Left colon (tissue), 2 donors: ENCODE measurements at regions not wholly inside any gene's neighbourhood (a gene's known extent, or its start where the extent isn't known, plus 50 kb on each side); places are given as distances from the start of the nearest gene placed in this dataset.
"Not testable (repeated sequence)": the region's sequence is repeated elsewhere in the genome, so short reads cannot be mapped to it uniquely, and the experiment has no call there.

Experiments used
- ATAC-seq: fragments of 200-7000 bp; cut with Tn5 transposase; one replicate; pipeline ENCODE4 v1.9.1; 2020; ENCODE audit warnings: mild to moderate bottlenecking, moderate library complexity
- DNase-seq, 2 donors: peaks; one replicate each; pipeline ENCODE4 v3.0.0-alpha.2; 2020
- intact Hi-C, 2 donors: fragments of 100-400 bp; cut with DNase I in 1 of 2; cut with micrococcal nuclease in 1 of 2; formaldehyde crosslinking; loops; one replicate each; pipeline versions ENCODE4 v1.11.2 to v1.14.0; 2022; cut with DNase I, micrococcal nuclease
- donor health status: DM: no; HTN: no; CAD: no.
- donor health status: DM: yes; HTN: yes; CAD: no.

DNA sequence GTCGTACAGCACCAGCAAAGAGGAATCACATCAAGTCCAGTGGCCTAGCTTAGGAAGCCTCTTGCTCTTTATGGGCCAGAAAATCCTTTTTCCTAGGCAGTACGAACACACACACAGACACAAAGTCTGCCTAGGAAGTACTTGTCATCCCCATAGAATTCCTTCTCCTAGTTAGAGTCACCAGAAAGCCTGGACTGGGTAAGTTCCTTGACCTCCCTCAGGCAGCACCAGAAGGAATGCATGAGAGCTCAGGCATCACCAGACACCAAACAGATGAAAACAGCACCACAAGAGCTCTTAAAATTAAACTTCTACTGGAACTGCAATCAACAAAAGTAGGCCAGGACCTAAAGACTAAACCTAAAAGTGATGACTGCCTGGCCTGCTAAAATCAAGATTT, 192.9 kb upstream of the CCDC54 start:
- intact Hi-C loops = no loop called here
- DNase-seq = no peak
- no peak for ATAC-seq

DNA sequence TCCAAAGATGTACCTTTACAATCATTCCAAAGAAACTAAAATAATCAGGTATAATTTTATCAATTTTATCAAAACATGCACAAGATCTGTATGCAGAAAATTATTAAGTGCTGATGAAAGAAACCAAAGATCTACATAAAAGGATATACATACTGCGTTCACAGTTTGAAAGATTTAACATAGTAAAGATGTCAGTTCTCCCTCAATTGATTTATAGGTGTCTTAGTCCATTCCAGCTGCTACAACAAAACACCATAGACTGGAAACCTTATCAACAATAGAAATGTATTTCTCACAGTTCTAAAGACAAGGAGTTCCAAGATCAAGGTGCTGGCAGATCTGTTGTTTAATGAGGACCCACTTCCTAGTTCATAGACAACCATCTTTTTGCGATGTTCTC, 189.0 kb upstream of the CCDC54 start:
- DNase-seq (no peak), ATAC-seq (no peak)
- intact Hi-C loops = no loop called here

DNA sequence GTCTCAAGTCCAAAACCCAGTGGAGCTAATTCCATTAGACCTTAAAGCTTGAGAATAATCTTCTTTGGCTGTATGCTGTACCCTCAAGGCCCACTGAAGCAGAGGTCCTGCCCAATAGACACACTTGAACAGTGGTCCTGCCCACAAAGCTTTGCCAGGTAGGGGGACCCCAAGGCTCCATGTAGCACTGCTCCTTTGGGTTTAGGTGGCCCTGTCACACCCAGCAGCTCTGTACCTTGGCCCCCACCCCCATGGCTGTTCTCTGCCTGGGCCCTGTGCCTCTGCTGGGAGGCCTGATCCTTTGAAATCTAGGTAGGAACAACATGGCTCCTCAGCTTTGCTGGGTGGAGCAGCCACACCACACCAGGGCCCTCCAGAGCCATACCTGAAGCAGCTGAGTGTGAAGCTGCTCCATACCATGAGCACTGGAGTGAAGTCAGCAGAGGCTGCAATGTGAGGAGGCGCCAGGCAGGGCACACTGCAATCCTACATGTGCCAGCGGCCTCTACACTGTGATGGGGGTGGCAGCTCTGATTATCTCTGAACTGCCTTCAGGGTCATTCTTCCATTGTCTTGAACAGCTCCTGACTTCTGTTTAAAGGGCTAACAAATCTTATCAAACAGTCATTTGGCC, 188.0 kb upstream of the CCDC54 start:
- intact Hi-C loops = no loop called here
- DNase-seq (no peak), ATAC-seq (no peak)

DNA sequence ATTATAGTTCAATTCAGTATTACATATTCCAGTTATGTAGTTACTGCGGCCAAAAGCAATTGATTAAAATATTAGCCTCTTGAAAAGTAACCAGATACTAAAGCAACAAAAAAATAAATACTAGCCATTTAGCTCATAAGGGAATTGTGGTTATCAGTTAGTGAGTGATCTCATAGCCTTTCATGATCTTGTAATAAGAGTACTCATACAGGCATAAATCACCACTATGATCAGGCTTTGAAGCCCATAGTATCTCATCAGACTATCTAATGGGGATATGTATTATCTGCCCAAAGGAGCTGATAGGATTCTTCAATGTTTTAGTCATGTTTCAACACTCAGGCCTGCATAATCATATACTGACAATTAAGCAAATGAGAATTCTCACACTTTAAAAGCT, 184.1 kb upstream of the CCDC54 start:
- no peak for ATAC-seq
- intact Hi-C loops = no loop called here
- DNase-seq = no peak

DNA sequence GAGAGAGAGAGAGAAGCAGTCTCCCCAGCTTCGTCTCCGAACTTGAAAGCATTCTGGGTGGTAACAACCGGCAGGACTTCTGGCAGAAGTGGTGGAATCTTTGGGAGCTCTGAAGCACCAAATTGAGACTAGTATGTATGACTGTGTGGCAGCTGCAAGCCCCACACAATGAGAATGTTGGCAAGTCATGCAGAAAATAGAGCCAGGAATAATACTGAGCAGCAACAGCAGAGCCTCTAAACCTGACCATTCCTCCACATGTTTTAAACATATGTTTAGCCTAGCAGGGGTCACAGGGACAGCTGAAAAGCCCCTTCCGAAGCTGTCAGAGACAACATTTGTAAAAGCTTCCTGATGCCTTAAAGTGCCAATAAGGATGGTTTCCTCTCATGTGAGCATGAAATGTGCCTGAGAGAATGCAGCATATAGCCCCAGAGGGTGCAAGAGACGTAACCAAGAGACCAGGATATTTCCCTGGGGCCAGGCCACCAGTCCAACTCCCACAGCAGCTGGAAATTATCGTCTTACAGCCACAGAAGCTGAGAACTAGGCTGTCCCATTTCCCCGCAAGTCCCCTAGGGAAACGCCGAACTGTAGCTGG, 178.6 kb upstream of the CCDC54 start:
- DNase-seq = no peak
- intact Hi-C loops = no loop called here
- no peak for ATAC-seq

DNA sequence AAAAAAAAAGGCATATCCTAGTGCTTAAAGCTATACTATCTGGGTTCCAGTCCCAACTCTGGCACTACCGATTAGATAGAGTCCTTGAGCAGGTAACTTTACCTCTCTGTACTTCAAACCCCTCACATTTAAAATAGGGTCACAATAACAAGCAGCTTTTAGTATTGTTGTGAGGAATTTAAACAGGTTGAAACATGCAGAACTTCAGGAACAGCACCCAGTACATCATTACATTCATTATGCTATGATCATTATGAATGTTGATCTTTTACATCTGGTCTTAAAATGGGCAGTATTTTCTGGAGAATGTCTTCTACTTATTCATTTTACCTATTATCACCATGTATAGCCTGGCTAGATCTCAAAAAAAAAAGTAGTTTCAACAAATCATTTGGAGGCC, 176.1 kb upstream of the CCDC54 start:
- ATAC-seq = no peak
- no peak for DNase-seq
- intact Hi-C loops = no loop called here

DNA sequence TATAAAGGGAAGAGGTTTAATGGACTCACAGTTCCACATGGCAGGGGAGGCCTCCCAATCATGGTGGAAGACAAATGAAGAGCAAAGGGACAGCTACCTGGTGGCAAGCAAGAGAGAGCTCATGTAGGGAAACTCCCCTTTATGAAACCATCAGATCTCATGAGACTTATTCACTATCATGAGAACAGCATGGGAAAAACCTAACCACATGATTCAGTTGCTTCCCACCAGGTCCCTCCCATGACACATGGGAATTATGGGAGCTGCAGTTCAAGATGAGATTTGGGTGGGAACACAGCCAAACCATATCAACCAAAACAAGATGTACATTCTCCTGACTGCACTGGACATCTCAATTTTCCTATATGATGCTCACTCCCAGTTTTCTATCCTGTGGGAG, 174.4 kb upstream of the CCDC54 start:
- ATAC-seq, intact Hi-C loops, DNase-seq: not testable (repeated sequence)

DNA sequence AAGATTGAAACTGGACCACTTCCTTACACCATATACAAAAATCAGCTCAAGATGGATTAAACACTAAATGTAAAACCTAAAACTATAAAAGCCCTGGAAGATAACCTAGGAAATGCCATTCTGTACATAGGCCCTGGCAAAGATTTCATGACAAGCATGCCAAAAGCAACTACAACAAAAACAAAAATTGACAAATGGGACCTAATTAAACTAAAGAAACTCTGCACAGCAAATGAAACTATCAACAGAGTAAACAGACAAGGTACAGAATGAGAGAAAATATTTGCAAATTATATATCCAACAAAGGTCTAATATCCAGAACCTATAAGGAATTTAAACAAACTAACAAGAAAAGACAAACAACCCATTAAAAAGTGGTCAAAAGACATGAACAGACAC, 173.1 kb upstream of the CCDC54 start:
- intact Hi-C loops = no loop called here
- DNase-seq (no peak), ATAC-seq (no peak)

DNA sequence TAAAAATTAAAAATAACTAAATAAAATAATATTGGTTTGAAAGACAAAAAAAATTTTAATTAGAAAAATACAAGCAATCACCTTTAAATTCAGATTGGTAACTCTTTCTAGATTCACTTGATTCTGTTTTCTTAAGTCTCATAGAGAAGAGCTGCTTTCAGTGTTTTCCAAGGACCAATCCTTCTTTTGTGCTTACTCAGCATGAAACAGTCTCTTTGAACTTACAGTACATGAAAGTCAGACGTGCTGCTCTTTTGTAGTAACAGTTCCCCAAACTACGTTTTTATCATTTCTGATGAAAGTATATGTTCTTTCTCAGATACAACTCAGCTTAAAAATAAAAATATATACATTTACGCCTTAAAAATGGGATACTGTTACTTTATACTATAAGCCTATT, 171.9 kb upstream of the CCDC54 start:
- no peak for DNase-seq
- intact Hi-C loops = no loop called here
- no peak for ATAC-seq

DNA sequence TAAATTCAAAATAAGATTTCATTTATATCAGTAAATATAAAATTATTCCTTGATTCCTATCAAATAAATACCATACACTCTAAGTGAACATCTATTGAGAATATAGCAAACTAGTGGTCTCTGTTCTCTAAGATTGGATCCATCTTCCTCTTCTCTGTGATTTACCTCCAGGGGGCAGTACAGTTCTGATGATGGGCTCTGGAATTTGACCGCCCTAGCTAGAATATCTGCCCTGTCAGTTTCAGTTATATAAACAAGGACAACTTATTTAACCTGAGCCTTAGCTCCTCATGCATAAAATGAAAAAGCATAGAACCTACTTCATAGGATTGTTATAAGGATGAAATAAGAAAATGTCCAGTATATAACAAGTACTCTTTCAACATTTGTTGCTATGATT, 171.1 kb upstream of the CCDC54 start:
- DNase-seq = no peak

DNA sequence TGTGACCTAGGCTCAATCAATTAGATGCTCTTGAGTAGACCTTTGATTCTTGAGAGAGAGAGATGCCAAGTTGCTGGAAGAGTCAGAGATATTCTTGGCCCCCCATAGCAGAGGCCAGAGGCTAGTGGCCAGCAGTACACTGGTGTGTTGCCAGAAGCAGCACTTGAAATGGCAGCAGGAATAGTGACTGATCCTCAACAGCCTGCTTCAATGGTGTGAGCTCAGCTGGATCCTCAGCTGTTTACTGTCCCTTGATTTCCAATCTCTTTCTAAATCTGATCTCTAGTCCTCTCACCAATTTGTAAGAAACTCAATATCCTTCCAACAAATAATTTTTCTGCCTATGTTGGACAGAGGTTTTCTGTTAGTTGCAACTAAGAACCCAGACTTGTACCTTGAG, 170.3 kb upstream of the CCDC54 start:
- intact Hi-C loops = no loop called here
- ATAC-seq (no peak), DNase-seq (no peak)

More for the DNA sequence above, 171.1 kb upstream of the CCDC54 start:
- no peak for ATAC-seq
- intact Hi-C loops = no loop called here

DNA sequence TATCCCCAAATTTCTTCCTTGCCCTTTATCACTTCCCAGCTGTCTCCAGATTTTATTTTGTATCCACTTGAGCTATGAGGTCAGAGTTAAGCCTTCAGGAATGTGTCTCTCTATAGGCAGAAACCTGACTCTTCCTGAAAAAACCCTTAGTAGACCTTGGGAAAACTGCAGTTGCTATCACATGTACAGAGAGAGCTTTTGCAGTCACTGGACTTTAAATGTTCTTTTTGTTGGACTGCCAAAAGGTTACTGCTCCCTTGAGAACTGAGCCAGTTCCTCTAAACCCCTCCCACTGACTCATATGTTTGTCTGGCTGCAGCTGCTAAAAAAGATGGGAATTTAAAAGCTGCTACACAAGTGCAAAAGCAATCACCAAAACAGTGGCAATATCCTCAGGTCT, 169.1 kb upstream of the CCDC54 start:
- intact Hi-C loops = no loop called here
- ATAC-seq = no peak
- DNase-seq = no peak

DNA sequence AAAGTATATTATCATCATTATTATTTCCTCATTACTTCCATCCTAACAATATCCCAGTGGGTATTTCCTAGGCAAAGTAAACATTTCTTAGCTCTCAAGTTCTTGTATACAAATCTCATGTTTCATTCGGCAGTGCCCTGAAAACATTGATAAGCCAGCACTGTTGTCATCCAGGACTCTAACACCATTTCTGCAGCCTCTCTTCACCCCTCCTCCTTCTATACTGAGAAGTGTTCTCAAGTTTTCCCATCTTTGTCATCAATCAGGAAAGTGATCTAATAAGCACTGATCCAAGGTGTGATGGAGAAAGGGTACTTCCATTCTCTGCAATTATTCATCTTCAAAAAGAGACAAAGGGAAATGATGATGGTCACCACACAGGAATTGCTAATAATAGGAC, 168.4 kb upstream of the CCDC54 start:
- DNase-seq (no peak), ATAC-seq (no peak)
- intact Hi-C loops = no loop called here

DNA sequence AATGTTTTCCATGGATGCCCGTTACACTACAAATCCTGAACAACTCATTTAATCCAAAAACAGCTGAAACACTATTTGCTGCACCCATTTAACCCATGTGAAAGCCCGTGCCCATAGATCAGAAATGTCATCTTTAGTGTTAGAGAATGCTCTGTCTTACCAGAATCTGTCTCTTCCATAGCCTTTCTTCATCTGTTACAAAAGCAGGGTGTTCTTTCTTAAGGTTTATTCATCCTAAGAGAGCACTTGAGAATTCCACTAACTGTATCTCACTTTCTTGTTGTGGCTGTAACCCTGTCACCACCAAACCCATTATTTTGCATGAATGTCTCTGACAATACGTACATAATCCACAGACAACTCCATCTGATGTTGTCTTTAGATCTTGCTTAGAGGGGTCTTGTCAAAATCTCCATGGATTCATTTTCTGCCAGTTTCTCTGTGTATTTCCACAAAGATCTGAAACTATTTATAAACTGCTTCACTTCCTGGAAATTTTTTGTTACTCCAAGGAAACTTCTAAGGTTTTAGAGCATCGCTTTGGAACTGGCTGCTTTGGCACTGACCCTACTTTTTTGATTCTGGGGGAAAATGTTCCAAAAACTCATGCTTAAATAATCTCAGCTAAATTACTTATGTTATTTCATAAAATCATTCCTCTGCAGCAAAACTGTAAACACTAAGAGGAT, 167.8 kb upstream of the CCDC54 start:
- no peak for ATAC-seq
- intact Hi-C loops = no loop called here
- no peak for DNase-seq

DNA sequence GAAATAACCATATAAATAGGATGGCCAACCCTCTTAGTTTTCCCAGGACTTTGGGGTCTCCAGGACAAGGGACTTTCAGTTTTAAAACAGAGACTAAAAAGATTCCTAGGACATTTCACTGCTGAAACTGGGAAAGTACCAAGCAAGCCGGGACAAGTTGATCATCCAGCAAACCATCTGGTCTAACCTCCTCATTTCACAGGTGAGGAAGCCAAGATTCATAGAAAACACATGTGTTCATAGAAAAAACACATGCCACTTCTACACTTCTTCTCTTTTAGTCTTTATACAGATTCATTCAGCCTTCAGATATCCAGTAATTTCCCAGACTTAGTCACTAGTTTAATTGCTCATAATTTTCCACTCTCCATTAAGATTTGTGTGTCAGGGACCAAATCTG, 165.6 kb upstream of the CCDC54 start:
- intact Hi-C loops = no loop called here
- ATAC-seq (no peak), DNase-seq (no peak)

DNA sequence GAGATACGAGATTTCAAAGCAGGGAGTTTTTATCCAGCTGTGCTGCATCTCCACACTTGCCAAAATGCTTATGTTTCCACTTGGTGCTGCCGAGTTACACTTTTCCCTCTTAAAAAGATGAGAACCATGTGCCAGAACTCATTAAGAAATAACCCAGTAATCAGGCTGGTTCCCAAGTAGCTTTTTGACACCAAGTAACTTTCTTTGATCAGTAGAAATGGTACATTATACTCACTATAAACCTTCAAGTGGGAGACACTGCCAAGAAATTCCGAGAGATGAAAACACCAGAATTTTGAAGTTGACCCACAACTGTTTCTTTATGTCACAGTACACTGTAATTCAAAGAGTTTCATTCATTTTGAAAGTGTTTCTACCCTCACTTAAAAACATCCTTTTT, 164.6 kb upstream of the CCDC54 start:
- intact Hi-C loops = no loop called here
- no peak for DNase-seq
- ATAC-seq = no peak

DNA sequence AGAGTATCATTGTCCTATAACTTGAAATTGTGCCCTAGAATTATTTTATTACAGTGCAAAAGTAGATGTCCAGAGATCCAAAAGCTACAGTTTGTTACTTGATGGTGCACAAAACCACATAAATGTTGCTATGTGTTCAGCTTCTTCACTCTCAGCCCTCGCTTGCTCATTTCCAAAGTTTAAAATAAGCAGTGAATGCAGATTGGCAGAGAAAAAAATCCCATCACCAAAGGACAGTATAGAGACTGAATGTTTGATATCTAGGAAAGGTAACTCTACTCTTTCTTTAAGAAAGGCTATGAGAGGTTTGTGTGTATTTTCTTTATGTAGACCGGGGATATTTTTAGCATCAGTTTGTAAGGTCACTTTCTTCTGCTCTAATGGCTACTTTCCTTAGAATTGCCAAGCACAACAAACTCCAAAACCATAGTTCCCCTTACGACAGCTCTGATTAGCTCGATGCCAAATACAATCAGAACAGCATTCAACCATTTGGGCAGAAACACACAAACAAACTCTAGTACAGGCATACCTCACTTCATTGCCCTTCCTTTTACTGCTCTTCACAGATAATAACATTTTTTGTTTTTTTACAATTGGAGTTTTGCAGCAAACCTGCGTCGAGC, 164.1 kb upstream of the CCDC54 start:
- DNase-seq = no peak
- ATAC-seq = no peak
- intact Hi-C loops = no loop called here

DNA sequence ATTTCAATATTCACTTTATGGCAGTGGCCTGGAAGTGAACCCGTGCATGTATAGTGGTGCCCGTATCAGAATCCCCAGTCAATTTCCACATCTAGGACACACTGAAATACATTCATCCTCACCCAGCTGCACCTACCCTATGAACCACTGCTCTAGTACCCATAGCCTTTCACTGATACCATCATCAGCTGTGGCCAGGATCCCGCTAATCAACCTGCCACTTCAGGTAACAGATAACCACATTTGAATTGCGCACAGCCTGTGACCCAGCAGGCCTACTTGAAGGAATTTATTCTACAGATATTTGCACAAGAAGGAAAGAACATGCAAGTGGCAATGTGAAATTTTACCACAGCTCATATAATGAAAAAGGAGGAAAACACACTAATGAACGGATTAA, 161.0 kb upstream of the CCDC54 start:
- no peak for ATAC-seq
- intact Hi-C loops = no loop called here
- DNase-seq = no peak

DNA sequence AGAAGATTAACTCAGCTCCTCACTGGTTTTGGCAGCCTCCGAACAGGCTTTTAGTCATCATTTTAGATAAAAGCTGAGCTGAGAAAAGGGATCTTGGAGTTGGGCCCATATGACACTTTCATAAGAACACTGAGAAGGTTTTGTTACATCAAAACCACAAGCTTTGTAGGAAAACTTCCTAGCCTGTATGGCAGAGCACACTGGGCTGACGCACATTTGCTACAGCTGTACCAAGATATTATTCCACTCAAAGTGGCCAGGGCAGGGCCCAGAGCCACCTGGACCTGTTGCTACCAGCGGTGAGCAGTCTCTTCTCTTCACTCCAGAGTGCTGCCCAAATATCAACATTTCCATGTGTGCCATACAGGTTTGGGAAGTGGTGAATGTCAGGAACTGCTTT, 160.5 kb upstream of the CCDC54 start:
- ATAC-seq (no peak), DNase-seq (no peak)
- intact Hi-C loops = no loop called here

DNA sequence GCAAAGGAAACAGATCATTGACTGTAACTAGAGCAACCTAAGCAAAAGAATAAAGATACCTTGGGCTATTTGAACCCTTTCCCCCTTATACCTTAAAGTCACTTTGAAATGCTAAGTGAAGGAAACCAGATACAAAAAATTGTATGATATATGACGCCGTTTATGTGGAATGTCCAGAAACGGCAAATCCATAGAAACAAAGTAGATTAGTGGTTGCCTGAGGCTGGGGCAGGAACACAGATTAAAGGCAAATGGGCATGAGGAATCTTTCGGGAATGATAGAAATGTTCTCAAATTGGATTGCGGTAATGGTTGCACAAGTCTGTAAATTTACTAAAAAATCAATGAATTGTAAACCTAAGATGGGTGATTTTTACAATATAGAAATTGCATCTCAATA, 160.1 kb upstream of the CCDC54 start:
- DNase-seq = no peak
- intact Hi-C loops = no loop called here
- no peak for ATAC-seq
